Spleen (tissue), 11 donors: ENCODE measurements at regions not wholly inside any gene's neighbourhood (a gene's known extent, or its start where the extent isn't known, plus 50 kb on each side); places are given as distances from the start of the nearest gene placed in this dataset.

Source experiments
- DNase-seq: peaks from one replicate; pipeline ENCODE4 v3.0.0-alpha.2; 2020
- H3K27ac ChIP-seq, 8 donors: fragments of 200-600 bp; sonication (generic) in 7 of 8; 1 replicate in 4 of 8; 2 replicates in 4 of 8; pipeline versions ENCODE4 v1.5.0 to v1.8.0; 2016 to 2021; ENCODE audit warnings: inconsistent platforms in 4 of 8, mild to moderate bottlenecking in 4 of 8, moderate library complexity in 1 of 8
- H3K27me3 ChIP-seq, 7 donors: fragments of 200-600 bp; sonication (generic) in 6 of 7; replicated peaks in 1 of 7; 1 replicate in 4 of 7; 2 replicates in 3 of 7; pipeline versions ENCODE4 v1.5.0 to v1.8.0; 2016 to 2021; ENCODE audit warnings: inconsistent platforms in 3 of 7, mild to moderate bottlenecking in 1 of 7
- H3K36me3 ChIP-seq, 6 donors: fragments of 200-600 bp; sonication (generic) in 5 of 6; 1 replicate in 4 of 6; 2 replicates in 2 of 6; pipeline versions ENCODE4 v1.5.0 to v1.8.0; 2016 to 2021; ENCODE audit warnings: inconsistent platforms in 2 of 6
- H3K4me1 ChIP-seq, 6 donors: fragments of 200-600 bp; sonication (generic) in 5 of 6; 1 replicate in 3 of 6; 2 replicates in 3 of 6; pipeline versions ENCODE4 v1.5.0 to v1.8.0; 2016 to 2021; ENCODE audit warnings: inconsistent platforms in 3 of 6
- H3K4me3 ChIP-seq, 8 donors: fragments of 200-600 bp; sonication (generic) in 7 of 8; 1 replicate in 4 of 8; 2 replicates in 4 of 8; pipeline versions ENCODE4 v1.5.0 to v1.8.0; 2016 to 2021; ENCODE audit warnings: inconsistent platforms in 4 of 8, mild to moderate bottlenecking in 4 of 8, moderate library complexity in 2 of 8
- H3K9me3 ChIP-seq, 8 donors: fragments of 200-600 bp; sonication (generic) in 7 of 8; 1 replicate in 4 of 8; 2 replicates in 4 of 8; pipeline versions ENCODE4 v1.5.0 to v1.8.0; 2016 to 2021; ENCODE audit warnings: inconsistent platforms in 4 of 8
- CTCF ChIP-seq, 11 experiments: fragments of 200-600 bp in 7 of 11; fragments of 450-650 bp in 4 of 11; sonication (generic) in 4 of 11; IDR thresholded peaks in 8 of 11; conservative IDR thresholded peaks in 3 of 11; 1 replicate in 7 of 11; 2 replicates in 4 of 11; pipeline versions ENCODE4 v1.4.0 to v1.8.0; 2016 to 2021; ENCODE audit warnings: antibody characterized with exemption in 11 of 11, inconsistent platforms in 4 of 11, mild to moderate bottlenecking in 1 of 11
- POLR2A ChIP-seq, 3 donors: fragments of 450-650 bp; IDR thresholded peaks; one replicate each; pipeline ENCODE4 v1.5.1; 2017; ENCODE audit warnings: antibody characterized with exemption in 3 of 3, mild to moderate bottlenecking in 1 of 3
- POLR2AphosphoS5 ChIP-seq, 3 donors: sonication (generic); formaldehyde crosslinking; IDR thresholded peaks; one replicate each; pipeline ENCODE4 v1.5.1; 2017; ENCODE audit warnings: antibody characterized with exemption in 3 of 3
- WGBS, 5 donors: extraction: QIAGEN DNeasy Blood & Tissue Kit in 3 of 5; methylation state at CpG; one replicate each; pipeline versions ENCODE4 v1.1.5 to v1.1.7; 2013 to 2018; 5-methylcytosine and 5-hydroxymethylcytosine counted together
- intact Hi-C: fragments of 100-400 bp; cut with DNase I; formaldehyde crosslinking; loops from one replicate; pipeline ENCODE4 v1.15.0; 2023; ENCODE audit warnings: low total_unique reads
- donor health status: healthy with polysubstance abuse.
- donor health status: DM: no; HTN: no; CAD: no; lungs with moderate emphysema.
- donor health status: DM: no; HTN: no; CAD: no.
- donor health status: Bipolar disorder and iron deficiency.
- donor health status: healthy.
- donor health status: DM: no; HTN: no; CAD: no.
- donor health status: DM: yes; HTN: yes; CAD: no.

GRCh38 chr12:114779186-114779585, 95.2 kb upstream of the TBX3 start:
- TF ChIP-seq POLR2AphosphoS5 (IDR thresholded peaks at IDR 0.05) (no peak), POLR2A (IDR thresholded peaks at IDR 0.05) (no peak), CTCF (IDR thresholded peaks at IDR 0.05 in 8 of 11, conservative IDR thresholded peaks at IDR 0.05 in 3 of 11) (no peak)
- H3K27ac ChIP-seq = no peak overlapping the region
- peak; percentile 0 for DNase-seq
- H3K4me1 ChIP-seq = no peaks in the 10 kb centered on the region
- H3K4me3 ChIP-seq = no peak overlapping the region
- no peaks in the 10 kb centered on the region for H3K36me3 ChIP-seq
- H3K9me3 ChIP-seq = no peaks in the 10 kb centered on the region
- H3K27me3 ChIP-seq = no peaks in the 10 kb centered on the region
- WGBS, 5 donors = 64 to 73% (median 67%) methylated on average over 3 of the region's 3 CpGs
- intact Hi-C loops = no loop called here

- intact Hi-C loops = no loop called here
- Histone ChIP-seq H3K27ac (no peak overlapping the region), H3K4me3 (no peak overlapping the region)
Observed at GRCh38 chr12:114776731-114777442, 92.9 kb upstream of the TBX3 start.

GRCh38 chr12:114774699-114775098, 90.7 kb upstream of the TBX3 start:
- DNase-seq = peak; percentile 6
- Histone ChIP-seq H3K36me3 (no peaks in the 10 kb centered on the region), H3K9me3 (no peaks in the 10 kb centered on the region), H3K27ac (no peak overlapping the region), H3K4me3 (no peak overlapping the region), H3K27me3 (no peaks in the 10 kb centered on the region), H3K4me1 (no peaks in the 10 kb centered on the region)
- TF ChIP-seq POLR2AphosphoS5 (IDR thresholded peaks at IDR 0.05) = no peak
- TF ChIP-seq CTCF (IDR thresholded peaks at IDR 0.05 in 8 of 11, conservative IDR thresholded peaks at IDR 0.05 in 3 of 11) = no peak
- no peak for TF ChIP-seq POLR2A (IDR thresholded peaks at IDR 0.05)
- 81 to 95% (median 89%) methylated on average over 5 of the region's 5 CpGs for WGBS, 5 donors
- intact Hi-C loops = no loop called here

More at GRCh38 chr12:114776731-114777442, 92.9 kb upstream of the TBX3 start:
- Histone ChIP-seq H3K36me3 (no peaks in the 10 kb centered on the region), H3K9me3 (no peaks in the 10 kb centered on the region), H3K4me1 (no peaks in the 10 kb centered on the region), H3K27me3 (no peaks in the 10 kb centered on the region)
- DNase-seq = peak; percentile 1
- WGBS, 5 donors = 84 to 92% (median 88%) methylated on average over 15 of the region's 15 CpGs
- no peak for TF ChIP-seq POLR2A (IDR thresholded peaks at IDR 0.05)
- TF ChIP-seq POLR2AphosphoS5 (IDR thresholded peaks at IDR 0.05) = no peak
- TF ChIP-seq CTCF (IDR thresholded peaks at IDR 0.05 in 8 of 11, conservative IDR thresholded peaks at IDR 0.05 in 3 of 11) = no peak

- peak; percentile 37 for DNase-seq
- intact Hi-C loops = no loop called here
- WGBS, 5 donors = 77 to 87% (median 85%) methylated on average over 11 of the region's 11 CpGs
- Histone ChIP-seq H3K27ac (no peak overlapping the region), H3K36me3 (no peaks in the 10 kb centered on the region), H3K9me3 (no peaks in the 10 kb centered on the region), H3K4me3 (no peak overlapping the region), H3K27me3 (no peaks in the 10 kb centered on the region), H3K4me1 (no peaks in the 10 kb centered on the region)
- TF ChIP-seq CTCF (IDR thresholded peaks at IDR 0.05 in 8 of 11, conservative IDR thresholded peaks at IDR 0.05 in 3 of 11) (no peak), POLR2AphosphoS5 (IDR thresholded peaks at IDR 0.05) (no peak), POLR2A (IDR thresholded peaks at IDR 0.05) (no peak)
Observed at GRCh38 chr12:114774197-114774596, 90.2 kb upstream of the TBX3 start.
